HepG2 (cell line): ENCODE measurements at regions not wholly inside any gene's neighbourhood (a gene's known extent, or its start where the extent isn't known, plus 50 kb on each side); places are given as distances from the start of the nearest gene placed in this dataset.

ENCODE experiments used
- ATAC-seq: fragments of 200-7000 bp; cut with Tn5 transposase; 3 replicates; pipeline ENCODE4 v1.9.1; 2020; ENCODE audit warnings: mild to moderate bottlenecking, moderate library complexity
- BruUV-seq: library from RNA; stranded (reverse); fragments of 400-500 nt; replicated peaks from 2 replicates; lab custom pipeline; 2021; lab: Mats Ljungman, UMichigan
- CTCF ChIA-PET: fragments of 300-600 bp; formaldehyde crosslinking; extraction: SDS; loops from one replicate; lab custom pipeline; 2021; ENCODE audit warnings: low total read pairs, inconsistent platforms, low intra/inter-chr PET ratio; lab: Yijun Ruan, JAX
- POLR2A ChIA-PET: fragments of 350-600 bp; sonication (Branson Sonifier 250); formaldehyde crosslinking; loops from one replicate; lab custom pipeline; 2020; ENCODE audit warnings: antibody characterized with exemption, inconsistent platforms; lab: Yijun Ruan, JAX
- DNase-seq: peaks from one replicate; pipeline ENCODE4 v3.0.0-alpha.2; 2015; ENCODE audit warnings: low spot score
- FAIRE-seq: peaks from 3 replicates; lab custom pipeline; 2011; peaks lifted over from hg19 to GRCh38; lab: Jason Lieb, UNC
- H2AFZ ChIP-seq: one replicate; pipeline ENCODE4 v1.6.1; 2011; ENCODE audit warnings: low read length, inconsistent platforms
- H3K27ac ChIP-seq: fragments of 300-600 bp; 3 replicates; pipeline ENCODE4 v1.8.0; 2011; ENCODE audit warnings: mixed run types, mild to moderate bottlenecking, mixed read lengths, low read length, inconsistent platforms; ENCODE audit not compliant: insufficient read depth; ENCODE audit errors: extremely low read length
- H3K27me3 ChIP-seq, 2 experiments: fragments of 200-600 bp in 1 of 2; 2 replicates in 1 of 2; 3 replicates in 1 of 2; pipeline versions ENCODE4 v1.6.0 to v1.8.0; 2011; ENCODE audit warnings: low read length in 2 of 2, mild to moderate bottlenecking in 2 of 2, moderate library complexity in 2 of 2, inconsistent platforms in 1 of 2; ENCODE audit not compliant: insufficient read depth in 2 of 2, control insufficient read depth in 1 of 2
- H3K36me3 ChIP-seq, 2 experiments: fragments of 200-600 bp in 1 of 2; replicated peaks in 1 of 2; 2 replicates in 1 of 2; 3 replicates in 1 of 2; pipeline versions ENCODE4 v1.5.1 to v1.8.0; 2011; ENCODE audit warnings: low read length in 2 of 2, inconsistent platforms in 1 of 2; ENCODE audit not compliant: insufficient read depth in 2 of 2, control insufficient read depth in 1 of 2
- H3K4me1 ChIP-seq: 2 replicates; pipeline ENCODE4 v1.5.1; 2012; ENCODE audit warnings: low read length, inconsistent platforms; ENCODE audit not compliant: insufficient read depth
- H3K4me2 ChIP-seq: 2 replicates; pipeline ENCODE4 v1.6.0; 2011; ENCODE audit warnings: low read depth, low read length, inconsistent platforms
- H3K4me3 ChIP-seq, 3 experiments: fragments of 200-600 bp in 1 of 3; sonication (generic), shearing (Covaris generic) in 1 of 3; replicated peaks in 1 of 3; 2 replicates each; pipeline ENCODE4 v1.5.1; 2011 to 2016; ENCODE audit warnings: low read length in 3 of 3, inconsistent platforms in 2 of 3, low read depth in 2 of 3, mild to moderate bottlenecking in 2 of 3, control low read depth in 1 of 3, mixed read lengths in 1 of 3; ENCODE audit not compliant: insufficient read depth in 1 of 3
- H3K79me2 ChIP-seq: one replicate; pipeline ENCODE4 v1.6.1; 2011; ENCODE audit warnings: low read length, inconsistent platforms; ENCODE audit not compliant: insufficient read depth
- H3K9ac ChIP-seq: 2 replicates; pipeline ENCODE4 v1.6.0; 2011; ENCODE audit warnings: mild to moderate bottlenecking, low read depth, low read length, inconsistent platforms; ENCODE audit not compliant: insufficient read depth
- H3K9me3 ChIP-seq: 2 replicates; pipeline ENCODE4 v1.5.1; 2012; ENCODE audit warnings: mild to moderate bottlenecking, low read length
- H4K20me1 ChIP-seq: 2 replicates; pipeline ENCODE4 v1.6.0; 2011; ENCODE audit warnings: inconsistent platforms, mild to moderate bottlenecking, low read length, moderate library complexity; ENCODE audit not compliant: insufficient read depth
- DPF2 ChIP-seq: sonication (generic); formaldehyde crosslinking; IDR thresholded peaks from 2 replicates; pipeline ENCODE4 v1.4.0; 2020; ENCODE audit warnings: mild to moderate bottlenecking, low read depth, missing genetic modification reagents, borderline replicate concordance
- MNT ChIP-seq: fragments of 450-650 bp; IDR thresholded peaks from 2 replicates; pipeline ENCODE4 v1.6.1; 2016
- POGZ ChIP-seq: sonication (generic); formaldehyde crosslinking; IDR thresholded peaks from 2 replicates; pipeline ENCODE4 v1.4.0; 2020; ENCODE audit warnings: mild to moderate bottlenecking, missing genetic modification reagents
- SP1 ChIP-seq, 2 experiments: fragments of 450-650 bp in 1 of 2; sonication (generic) in 1 of 2; formaldehyde crosslinking in 1 of 2; IDR thresholded peaks; 2 replicates each; pipeline versions ENCODE4 v1.4.0 to v1.6.1; 2016 to 2020; ENCODE audit warnings: missing genetic modification reagents in 1 of 2
- ZBTB26 ChIP-seq: IDR thresholded peaks from 2 replicates; pipeline ENCODE4 v1.6.1; 2016; ENCODE audit warnings: missing compliant biosample characterization, missing genetic modification reagents, borderline replicate concordance
- ZFP41 ChIP-seq: sonication (generic); formaldehyde crosslinking; IDR thresholded peaks from 2 replicates; pipeline ENCODE4 v1.4.0; 2020; ENCODE audit warnings: mild to moderate bottlenecking, missing genetic modification reagents, borderline replicate concordance
- ZNF263 ChIP-seq: sonication (generic); formaldehyde crosslinking; IDR thresholded peaks from 2 replicates; pipeline ENCODE4 v1.4.0; 2020; ENCODE audit warnings: missing genetic modification reagents
- ZNF282 ChIP-seq: fragments of 450-650 bp; IDR thresholded peaks from 2 replicates; pipeline ENCODE4 v1.6.1; 2018; ENCODE audit not compliant: partially characterized antibody
- ZNF501 ChIP-seq: sonication (generic); formaldehyde crosslinking; IDR thresholded peaks from 2 replicates; pipeline ENCODE4 v1.5.1; 2020; ENCODE audit warnings: mild to moderate bottlenecking, moderate library complexity, missing genetic modification reagents
- WGBS: methylation state at CpG from one replicate; pipeline ENCODE4 v1.1.6; 2017; ENCODE audit warnings: low lambda C conversion rate; 5-methylcytosine and 5-hydroxymethylcytosine counted together
- in situ Hi-C: cut with HindIII; loops from 2 replicates; pipeline ENCODE4 v1.10.0; 2017; ENCODE audit warnings: low pct_unique_long_range_greater_than_20kb; ENCODE audit not compliant: extremely low pct_ligation_motif_present
- intact Hi-C: fragments of 100-400 bp; cut with micrococcal nuclease; formaldehyde crosslinking; loops from one replicate; pipeline ENCODE4 v1.10.0; 2022; ENCODE audit not compliant: unreplicated experiment

- H3K4me1 ChIP-seq: no peaks in the 10 kb centered on the region
- no peak for ATAC-seq
- intact Hi-C loops: no loop called here
- in situ Hi-C loops: no loop called here
- H3K9ac ChIP-seq: no peak overlapping the region
- H3K36me3 ChIP-seq: no peaks in the 10 kb centered on the region
- TF ChIP-seq POGZ (CRISPR knock-in tag): no peak
- no peak for TF ChIP-seq DPF2
- TF ChIP-seq ZBTB26 (CRISPR knock-in tag): no peak
- no peak for TF ChIP-seq ZNF501 (CRISPR knock-in tag)
- no peak for TF ChIP-seq SP1 (IDR thresholded peaks at IDR 0.05)
- TF ChIP-seq SP1 (CRISPR knock-in tag; IDR thresholded peaks at IDR 0.05): no peak
- no peak for TF ChIP-seq ZFP41
- TF ChIP-seq ZNF263 (CRISPR knock-in tag): no peak
- 2% methylated on average over 5 of the region's 5 CpGs for WGBS
- H2AFZ ChIP-seq: no peak overlapping the region
- H3K27ac ChIP-seq: no peak overlapping the region
- ChIA-PET CTCF (no interaction called here), POLR2A (no interaction called here)
- no peak for DNase-seq
- no peak overlapping the region for H3K4me2 ChIP-seq
- no TSS peak for BruUV-seq
- no peaks in the 10 kb centered on the region for H3K79me2 ChIP-seq
- H4K20me1 ChIP-seq: no peaks in the 10 kb centered on the region
- no peak for FAIRE-seq
- no peak overlapping the region for H3K4me3 ChIP-seq
- H3K27me3 ChIP-seq: peaks cover 0 to 1% of the 10 kb centered on the region in 2 experiments; a peak in 3 of 5 replicates
- H3K9me3 ChIP-seq: peaks cover 10% of the 10 kb centered on the region; the same call in 1 of the 2 replicates
Observed at GRCh38 chr9:111163716-111164389, 125.6 kb upstream of the LPAR1 start.

GRCh38 chr9:111162026-111162425 lies 123.8 kb upstream of the LPAR1 start:
- TF ChIP-seq ZNF282 (no peak), MNT (peak; percentile 71)
- Histone ChIP-seq H3K4me3 (no peak overlapping the region), H4K20me1 (no peaks in the 10 kb centered on the region), H3K27ac (no peak overlapping the region), H3K27me3 (peaks cover 0 to 1% of the 10 kb centered on the region in 2 experiments; a peak in 3 of 5 replicates), H3K79me2 (no peaks in the 10 kb centered on the region), H3K9ac (no peak overlapping the region), H3K9me3 (peaks cover 4% of the 10 kb centered on the region; the same call in 1 of the 2 replicates), H3K4me1 (no peaks in the 10 kb centered on the region), H3K4me2 (no peak overlapping the region), H3K36me3 (no peaks in the 10 kb centered on the region), H2AFZ (no peak overlapping the region)
- ChIA-PET CTCF (no interaction called here), POLR2A (no interaction called here)
- no peak for DNase-seq
- no peak for FAIRE-seq
- intact Hi-C loops (no loop called here), in situ Hi-C loops (no loop called here)
- no TSS peak for BruUV-seq
- 0% methylated on average over 3 of the region's 3 CpGs for WGBS
- ATAC-seq: no peak
